ENCODE measurements at regions not wholly inside any gene's neighbourhood (a gene's known extent, or its start where the extent isn't known, plus 50 kb on each side); places are given as distances from the start of the nearest gene placed in this dataset.

DNA sequence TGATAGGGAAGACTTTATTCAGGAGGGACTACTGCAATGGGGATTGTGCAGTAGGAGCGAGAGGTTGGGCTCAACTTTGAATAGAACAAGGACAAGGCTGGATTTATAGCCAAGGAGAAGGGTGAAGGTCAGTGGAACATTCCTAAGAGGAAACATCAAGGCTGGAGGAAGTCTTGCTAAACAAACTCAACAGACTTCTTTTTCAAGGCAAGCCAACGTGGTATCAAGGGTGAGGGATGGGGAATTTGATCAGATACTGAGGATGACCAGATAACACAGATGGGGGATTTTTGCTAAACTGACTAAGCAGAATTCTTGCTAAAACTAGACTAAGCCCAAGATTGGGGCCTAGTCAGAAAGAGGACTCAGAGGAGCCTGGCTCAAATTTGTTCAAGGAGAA lies 107.3 kb downstream of the DUSP10 start:
- no peak overlapping the region for H3K9ac ChIP-seq (ENCODE audit: control insufficient read depth, extremely low read depth, insufficient read depth, low read length)
- dilution Hi-C loops (cut with MboI; ENCODE audit: extremely low pct_ligation_motif_present, low sequenced_read_pairs): no loop called here
- no peaks in the 10 kb centered on the region for H3K79me2 ChIP-seq (ENCODE audit: control insufficient read depth, insufficient read depth, low read length)
- peaks cover 5% of the 10 kb centered on the region for H3K4me1 ChIP-seq (ENCODE audit: control insufficient read depth, extremely low read depth, insufficient read depth, low read length)
- no peak overlapping the region for H3K27ac ChIP-seq (ENCODE audit: control insufficient read depth, insufficient read depth, low read length)
- DNase-seq (ENCODE audit: low read depth, low spot score): no peak
- H3K4me2 ChIP-seq (ENCODE audit: control insufficient read depth, extremely low read depth, insufficient read depth, low read depth, low read length): no peak overlapping the region
- no peaks in the 10 kb centered on the region for H3K36me3 ChIP-seq (ENCODE audit: control insufficient read depth in 2 of 2, extremely low read depth in 1 of 2, insufficient read depth in 2 of 2, low read length in 2 of 2)
- TF ChIP-seq, protein P1, sequence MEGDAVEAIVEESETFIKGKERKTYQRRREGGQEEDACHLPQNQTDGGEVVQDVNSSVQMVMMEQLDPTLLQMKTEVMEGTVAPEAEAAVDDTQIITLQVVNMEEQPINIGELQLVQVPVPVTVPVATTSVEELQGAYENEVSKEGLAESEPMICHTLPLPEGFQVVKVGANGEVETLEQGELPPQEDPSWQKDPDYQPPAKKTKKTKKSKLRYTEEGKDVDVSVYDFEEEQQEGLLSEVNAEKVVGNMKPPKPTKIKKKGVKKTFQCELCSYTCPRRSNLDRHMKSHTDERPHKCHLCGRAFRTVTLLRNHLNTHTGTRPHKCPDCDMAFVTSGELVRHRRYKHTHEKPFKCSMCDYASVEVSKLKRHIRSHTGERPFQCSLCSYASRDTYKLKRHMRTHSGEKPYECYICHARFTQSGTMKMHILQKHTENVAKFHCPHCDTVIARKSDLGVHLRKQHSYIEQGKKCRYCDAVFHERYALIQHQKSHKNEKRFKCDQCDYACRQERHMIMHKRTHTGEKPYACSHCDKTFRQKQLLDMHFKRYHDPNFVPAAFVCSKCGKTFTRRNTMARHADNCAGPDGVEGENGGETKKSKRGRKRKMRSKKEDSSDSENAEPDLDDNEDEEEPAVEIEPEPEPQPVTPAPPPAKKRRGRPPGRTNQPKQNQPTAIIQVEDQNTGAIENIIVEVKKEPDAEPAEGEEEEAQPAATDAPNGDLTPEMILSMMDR (optimal IDR thresholded peaks at IDR 0.05 in 1 of 3, IDR thresholded peaks at IDR 0.05 in 1 of 3, conservative IDR thresholded peaks at IDR 0.05 in 1 of 3; ENCODE audit: extremely low read depth in 1 of 3, insufficient read depth in 2 of 3, low read length in 3 of 3): no peak
- TF ChIP-seq EZH2 (IDR thresholded peaks at IDR 0.05; ENCODE audit: low read length): no peak
- H3K4me3 ChIP-seq (ENCODE audit: control insufficient read depth in 2 of 3, extremely low read depth in 1 of 3, insufficient read depth in 2 of 3, low read depth in 1 of 3, low read length in 3 of 3): no peak overlapping the region
- no peak for FAIRE-seq
- H3K9me1 ChIP-seq (ENCODE audit: control insufficient read depth, extremely low read depth, insufficient read depth, low read length): no peaks in the 10 kb centered on the region
- H2AFZ ChIP-seq (ENCODE audit: control insufficient read depth, low read length): no peak overlapping the region
- no peaks in the 10 kb centered on the region for H4K20me1 ChIP-seq (ENCODE audit: control insufficient read depth, extremely low read depth, insufficient read depth, low read length)
- H3K9me3 ChIP-seq (ENCODE audit: control insufficient read depth, low read depth, low read length): no peaks in the 10 kb centered on the region
- H3K27me3 ChIP-seq (ENCODE audit: control insufficient read depth, extremely low read depth, insufficient read depth, low read length): no peaks in the 10 kb centered on the region

DNA sequence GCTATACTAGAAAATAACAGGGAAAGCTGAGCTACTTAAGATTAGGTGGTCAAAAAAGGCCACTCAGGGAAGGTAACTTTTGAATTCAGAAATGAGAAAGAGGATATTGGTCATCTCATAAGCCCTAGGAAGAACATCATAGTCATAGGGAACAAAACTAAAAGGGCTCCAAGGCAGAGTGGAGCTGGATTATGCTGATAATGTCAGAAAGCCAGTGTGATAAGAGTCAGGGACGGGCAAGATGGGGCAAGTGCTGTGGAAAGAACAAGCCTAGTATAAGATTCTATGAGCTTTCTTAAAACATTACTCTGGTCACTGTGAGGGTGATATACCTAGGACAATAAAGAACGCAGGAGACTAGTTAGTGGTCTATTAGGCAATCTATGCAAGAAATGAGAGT lies 106.6 kb downstream of the DUSP10 start:
- no peaks in the 10 kb centered on the region for H3K9me3 ChIP-seq (ENCODE audit: control insufficient read depth, low read depth, low read length)
- DNase-seq (ENCODE audit: low read depth, low spot score) (no peak), FAIRE-seq (peak; percentile 57)
- peak overlapping the region; percentile 37 for H2AFZ ChIP-seq (ENCODE audit: control insufficient read depth, low read length)
- H3K9me1 ChIP-seq (ENCODE audit: control insufficient read depth, extremely low read depth, insufficient read depth, low read length): no peaks in the 10 kb centered on the region
- no peak overlapping the region for H3K4me2 ChIP-seq (ENCODE audit: control insufficient read depth, extremely low read depth, insufficient read depth, low read depth, low read length)
- H3K79me2 ChIP-seq (ENCODE audit: control insufficient read depth, insufficient read depth, low read length): no peaks in the 10 kb centered on the region
- no peaks in the 10 kb centered on the region for H4K20me1 ChIP-seq (ENCODE audit: control insufficient read depth, extremely low read depth, insufficient read depth, low read length)
- H3K4me3 ChIP-seq (ENCODE audit: control insufficient read depth in 2 of 3, extremely low read depth in 1 of 3, insufficient read depth in 2 of 3, low read depth in 1 of 3, low read length in 3 of 3): no peak overlapping the region
- no peaks in the 10 kb centered on the region for H3K36me3 ChIP-seq (ENCODE audit: control insufficient read depth in 2 of 2, extremely low read depth in 1 of 2, insufficient read depth in 2 of 2, low read length in 2 of 2)
- H3K27me3 ChIP-seq (ENCODE audit: control insufficient read depth, extremely low read depth, insufficient read depth, low read length): no peaks in the 10 kb centered on the region
- peaks cover 5% of the 10 kb centered on the region for H3K4me1 ChIP-seq (ENCODE audit: control insufficient read depth, extremely low read depth, insufficient read depth, low read length)
- no peak overlapping the region for H3K27ac ChIP-seq (ENCODE audit: control insufficient read depth, insufficient read depth, low read length)
- dilution Hi-C loops (cut with MboI; ENCODE audit: extremely low pct_ligation_motif_present, low sequenced_read_pairs): no loop called here
- H3K9ac ChIP-seq (ENCODE audit: control insufficient read depth, extremely low read depth, insufficient read depth, low read length): no peak overlapping the region
- TF ChIP-seq, protein P1 (optimal IDR thresholded peaks at IDR 0.05 in 1 of 3, IDR thresholded peaks at IDR 0.05 in 1 of 3, conservative IDR thresholded peaks at IDR 0.05 in 1 of 3; ENCODE audit: extremely low read depth in 1 of 3, insufficient read depth in 2 of 3, low read length in 3 of 3): no peak
- TF ChIP-seq EZH2 (IDR thresholded peaks at IDR 0.05; ENCODE audit: low read length): no peak
